Natural killer cell (primary cell): ENCODE measurements at regions not wholly inside any gene's neighbourhood (a gene's known extent, or its start where the extent isn't known, plus 50 kb on each side); places are given as distances from the start of the nearest gene placed in this dataset.
"Not testable (repeated sequence)": the region's sequence is repeated elsewhere in the genome, so short reads cannot be mapped to it uniquely, and the experiment has no call there.

Experiments used
- ATAC-seq, 3 donors: fragments of 150-1000 bp in 2 of 3; fragments of 200-7000 bp in 1 of 3; cut with Tn5 transposase; 1 replicate in 1 of 3; 2 replicates in 2 of 3; pipeline ENCODE4 v1.10.0; 2021; ENCODE audit warnings: mild to moderate bottlenecking in 2 of 3, moderate library complexity in 2 of 3
- DNase-seq, 2 donors: peaks; one replicate each; pipeline versions ENCODE4 v3.0.0 to v3.0.0-alpha.2; 2013 to 2021; ENCODE audit warnings: mixed read lengths in 1 of 2
- H3K27ac ChIP-seq: one replicate; pipeline ENCODE4 v1.5.1; 2013; ENCODE audit warnings: mild to moderate bottlenecking, low read length
- H3K27me3 ChIP-seq: one replicate; pipeline ENCODE4 v1.6.1; 2013; ENCODE audit warnings: low read length; ENCODE audit not compliant: control insufficient read depth, insufficient read depth
- H3K36me3 ChIP-seq: one replicate; pipeline ENCODE4 v1.6.1; 2013; ENCODE audit warnings: low read length; ENCODE audit not compliant: control insufficient read depth, insufficient read depth
- H3K4me1 ChIP-seq: one replicate; pipeline ENCODE4 v1.6.1; 2013; ENCODE audit warnings: low read length; ENCODE audit not compliant: control insufficient read depth, insufficient read depth
- H3K4me3 ChIP-seq: one replicate; pipeline ENCODE4 v1.5.1; 2013; ENCODE audit warnings: low read length
- H3K9me3 ChIP-seq: one replicate; pipeline ENCODE4 v1.6.1; 2013; ENCODE audit warnings: low read length; ENCODE audit not compliant: control insufficient read depth, insufficient read depth
- H3K27ac Mint-ChIP-seq, 2 donors: one replicate each; pipeline ENCODE4 v1.8.0; 2022; ENCODE audit warnings: mild to moderate bottlenecking in 2 of 2, mixed read lengths in 2 of 2, moderate library complexity in 1 of 2
- H3K27me3 Mint-ChIP-seq, 2 donors: one replicate each; pipeline ENCODE4 v1.8.0; 2022; ENCODE audit warnings: low read depth in 2 of 2, mixed read lengths in 2 of 2
- H3K36me3 Mint-ChIP-seq: one replicate; pipeline ENCODE4 v1.8.0; 2022; ENCODE audit warnings: mixed read lengths
- H3K4me1 Mint-ChIP-seq, 2 donors: one replicate each; pipeline ENCODE4 v1.8.0; 2022; ENCODE audit warnings: mixed read lengths in 2 of 2
- H3K4me3 Mint-ChIP-seq: one replicate; pipeline ENCODE4 v1.8.0; 2022; ENCODE audit warnings: mild to moderate bottlenecking, moderate library complexity, mixed read lengths
- H3K9me3 Mint-ChIP-seq, 2 donors: one replicate each; pipeline ENCODE4 v1.8.0; 2022; ENCODE audit warnings: mixed read lengths in 2 of 2
- CTCF ChIP-seq: fragments of 200-600 bp; IDR thresholded peaks from one replicate; pipeline ENCODE4 v1.8.0; 2022; ENCODE audit warnings: antibody characterized with exemption
- WGBS: methylation state at CpG from one replicate; pipeline ENCODE4 v1.1.7; 2013; ENCODE audit warnings: missing lambda C conversion rate; ENCODE audit not compliant: insufficient coverage; 5-methylcytosine and 5-hydroxymethylcytosine counted together
- intact Hi-C: fragments of 100-400 bp; cut with micrococcal nuclease; formaldehyde crosslinking; loops from one replicate; pipeline ENCODE4 v1.14.2; 2022

- no peak for ATAC-seq
- TF ChIP-seq CTCF = no peak
- Mint-ChIP-seq H3K27ac (no peak overlapping the region), H3K4me3 (no peak overlapping the region), H3K27me3 (no peaks in the 10 kb centered on the region), H3K9me3 (peaks cover 8 to 15% of the 10 kb centered on the region in 2 donors), H3K4me1 (no peaks in the 10 kb centered on the region), H3K36me3 (no peaks in the 10 kb centered on the region)
- Histone ChIP-seq H3K27me3 (no peaks in the 10 kb centered on the region), H3K4me1 (no peaks in the 10 kb centered on the region), H3K27ac (no peak overlapping the region), H3K9me3 (no peaks in the 10 kb centered on the region), H3K36me3 (no peaks in the 10 kb centered on the region), H3K4me3 (no peak overlapping the region)
- no CpG with 5 or more reads among the region's 1 CpG for WGBS
- intact Hi-C loops = no loop called here
- DNase-seq = no peak
Observed at GRCh38 chr18:29377346-29377745, 1200.4 kb upstream of the CDH2 start.

GRCh38 chr18:29373000-29373399 is 1196.1 kb upstream of the CDH2 start:
- DNase-seq (no peak), ATAC-seq (no peak)
- H3K4me1 ChIP-seq = no peaks in the 10 kb centered on the region
- no peak overlapping the region for H3K27ac ChIP-seq
- intact Hi-C loops = no loop called here
- no peaks in the 10 kb centered on the region for H3K27me3 ChIP-seq
- no peak overlapping the region for H3K4me3 Mint-ChIP-seq
- no peaks in the 10 kb centered on the region for H3K36me3 ChIP-seq
- H3K4me3 ChIP-seq = no peak overlapping the region
- no CpG with 5 or more reads among the region's 2 CpGs for WGBS
- no peaks in the 10 kb centered on the region for H3K27me3 Mint-ChIP-seq
- H3K27ac Mint-ChIP-seq = no peak overlapping the region
- H3K36me3 Mint-ChIP-seq = no peaks in the 10 kb centered on the region
- TF ChIP-seq CTCF = no peak
- no peaks in the 10 kb centered on the region for H3K9me3 ChIP-seq
- H3K4me1 Mint-ChIP-seq = no peaks in the 10 kb centered on the region
- H3K9me3 Mint-ChIP-seq = peaks cover 5 to 9% of the 10 kb centered on the region in 2 donors

GRCh38 chr18:29361843-29362242 is 1184.9 kb upstream of the CDH2 start:
- Mint-ChIP-seq H3K4me1 (no peaks in the 10 kb centered on the region), H3K27ac (no peak overlapping the region), H3K27me3 (no peaks in the 10 kb centered on the region), H3K36me3 (no peaks in the 10 kb centered on the region), H3K9me3 (peaks cover 9 to 10% of the 10 kb centered on the region in 2 donors), H3K4me3 (no peak overlapping the region)
- intact Hi-C loops = no loop called here
- DNase-seq (no peak), ATAC-seq (no peak)
- Histone ChIP-seq H3K27ac (no peak overlapping the region), H3K27me3 (no peaks in the 10 kb centered on the region), H3K4me3 (no peak overlapping the region), H3K9me3 (peaks cover 4% of the 10 kb centered on the region), H3K4me1 (no peaks in the 10 kb centered on the region), H3K36me3 (no peaks in the 10 kb centered on the region)
- no peak for TF ChIP-seq CTCF
- 91% methylated on average over 15 of the region's 15 CpGs for WGBS

- H3K4me3 Mint-ChIP-seq, DNase-seq, H3K4me1 ChIP-seq, ATAC-seq, H3K27me3 ChIP-seq, H3K4me3 ChIP-seq, H3K36me3 Mint-ChIP-seq, H3K27ac ChIP-seq, H3K4me1 Mint-ChIP-seq, H3K9me3 ChIP-seq, H3K36me3 ChIP-seq, H3K27me3 Mint-ChIP-seq, H3K27ac Mint-ChIP-seq, intact Hi-C loops: not testable (repeated sequence)
- H3K9me3 Mint-ChIP-seq = peaks cover 12 to 13% of the 10 kb centered on the region in 2 donors
- WGBS = 89% methylated on average over 3 of the region's 4 CpGs
Observed at GRCh38 chr18:29360659-29361058, 1183.7 kb upstream of the CDH2 start.

- H3K36me3 Mint-ChIP-seq, ATAC-seq, H3K27ac ChIP-seq, H3K9me3 ChIP-seq, H3K4me1 ChIP-seq, H3K4me3 ChIP-seq, H3K27me3 ChIP-seq, H3K4me1 Mint-ChIP-seq, intact Hi-C loops, H3K4me3 Mint-ChIP-seq, DNase-seq, H3K27ac Mint-ChIP-seq, H3K36me3 ChIP-seq, H3K27me3 Mint-ChIP-seq: not testable (repeated sequence)
- peaks cover 15 to 17% of the 10 kb centered on the region in 2 donors for H3K9me3 Mint-ChIP-seq
Observed at GRCh38 chr18:29359222-29359621, 1182.3 kb upstream of the CDH2 start.
